Pulmonary artery endothelial cell (primary cell): ENCODE measurements at regions not wholly inside any gene's neighbourhood (a gene's known extent, or its start where the extent isn't known, plus 50 kb on each side); places are given as distances from the start of the nearest gene placed in this dataset.

ENCODE experiments used
- DNase-seq: peaks from one replicate; pipeline ENCODE4 v3.0.0-alpha.2; 2011; ENCODE audit warnings: low read depth, low spot score

DNA sequence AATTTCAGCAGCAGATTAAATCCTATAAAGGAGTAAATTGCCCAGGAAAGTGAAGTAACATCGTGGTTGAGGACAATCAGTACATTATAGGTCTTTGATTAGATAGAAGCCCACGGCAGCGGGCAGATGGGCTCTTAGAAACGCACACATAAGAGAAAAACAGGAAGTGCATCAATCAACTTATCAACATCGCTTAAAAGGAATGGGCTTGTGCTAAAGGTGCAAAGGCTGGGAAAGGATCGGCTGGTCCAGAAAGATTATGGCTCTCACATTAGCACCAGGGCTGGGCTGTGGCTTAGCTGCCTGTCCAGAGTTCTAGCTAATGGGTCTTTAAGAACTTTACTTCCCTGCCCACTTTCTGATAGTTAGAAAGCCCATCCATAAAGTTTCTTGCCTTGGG is 292.0 kb upstream of the TNRC6C start:
- DNase-seq: no peak

DNA sequence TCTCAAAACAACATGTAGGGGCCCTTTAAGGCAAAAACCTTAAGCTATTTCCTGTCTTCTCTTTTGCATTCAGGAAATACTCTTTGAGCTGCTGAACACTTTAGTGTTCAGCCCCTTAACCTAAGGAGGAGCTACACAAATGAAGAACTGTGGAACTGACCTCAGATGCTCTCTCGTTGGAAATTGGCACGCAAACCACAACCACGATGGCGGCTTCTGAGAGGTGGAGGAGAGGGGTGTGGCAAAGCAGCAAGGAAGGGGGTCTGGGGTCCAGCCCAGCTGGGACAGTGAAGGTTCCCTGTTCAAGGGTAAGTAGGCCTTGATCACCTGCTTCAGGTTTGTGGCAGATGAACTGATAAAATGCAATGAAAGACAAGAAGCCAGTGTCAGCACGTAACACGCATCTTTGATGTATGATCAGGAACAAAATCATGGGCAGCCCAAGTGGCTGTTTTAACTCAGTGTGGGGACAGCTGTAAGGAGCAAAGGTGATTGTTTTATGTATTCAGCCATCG is 291.6 kb upstream of the TNRC6C start:
- DNase-seq: no peak

DNA sequence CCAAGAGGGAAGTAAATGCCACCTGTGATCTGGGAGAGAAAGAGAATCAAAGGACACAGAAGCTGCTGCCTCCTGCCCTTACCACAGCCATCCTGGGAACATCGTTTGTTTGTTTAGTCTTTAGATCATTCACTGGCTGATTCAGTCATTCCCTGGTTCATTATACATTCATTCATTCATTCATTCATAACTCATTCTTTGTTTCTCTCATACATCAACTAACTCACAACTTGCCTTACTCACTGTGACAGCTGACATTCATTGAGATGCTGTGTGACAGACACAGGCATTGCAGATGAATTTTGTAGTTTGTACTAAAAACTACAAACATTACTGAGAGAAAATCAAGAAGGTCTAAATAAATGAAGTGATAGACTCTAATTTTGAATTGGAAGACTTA is 291.0 kb upstream of the TNRC6C start:
- DNase-seq: no peak

DNA sequence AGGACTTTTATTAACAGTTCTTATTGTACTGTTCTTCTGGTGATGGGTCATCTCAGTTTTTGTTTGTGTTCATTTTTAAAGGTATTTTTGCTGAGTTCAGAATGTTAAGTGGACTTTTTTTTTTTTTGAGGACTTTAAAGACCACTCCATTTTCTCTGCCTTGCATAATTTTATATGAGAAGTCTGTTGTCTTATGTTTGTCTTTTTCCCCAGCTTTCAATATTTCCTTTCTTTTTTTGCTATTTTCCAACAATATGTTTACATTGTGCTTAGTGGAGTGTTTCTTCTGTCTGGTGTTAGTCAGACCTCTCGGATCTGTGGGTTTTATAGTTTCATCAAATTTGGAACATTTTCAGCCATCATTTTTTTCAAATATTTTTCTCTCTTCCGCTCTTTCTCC is 290.0 kb upstream of the TNRC6C start:
- no peak for DNase-seq

DNA sequence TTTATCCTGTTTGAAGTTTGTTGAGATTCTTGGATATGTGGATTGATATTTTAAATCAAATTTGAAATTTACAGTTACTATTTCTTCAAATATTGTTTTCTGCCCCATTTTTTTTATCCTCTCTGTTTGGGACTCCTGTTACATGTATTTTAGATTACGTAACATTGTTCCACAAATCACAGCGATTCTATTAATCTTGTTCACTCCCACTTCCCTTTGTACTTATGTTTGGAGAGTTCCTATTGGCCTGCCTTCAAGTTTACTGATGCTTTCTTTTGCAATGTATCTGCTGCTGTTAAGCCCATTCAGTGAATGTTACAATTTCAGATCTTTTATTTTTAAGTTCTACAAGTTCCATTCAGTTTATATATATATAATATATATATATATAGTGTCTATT is 288.3 kb upstream of the TNRC6C start:
- no peak for DNase-seq

DNA sequence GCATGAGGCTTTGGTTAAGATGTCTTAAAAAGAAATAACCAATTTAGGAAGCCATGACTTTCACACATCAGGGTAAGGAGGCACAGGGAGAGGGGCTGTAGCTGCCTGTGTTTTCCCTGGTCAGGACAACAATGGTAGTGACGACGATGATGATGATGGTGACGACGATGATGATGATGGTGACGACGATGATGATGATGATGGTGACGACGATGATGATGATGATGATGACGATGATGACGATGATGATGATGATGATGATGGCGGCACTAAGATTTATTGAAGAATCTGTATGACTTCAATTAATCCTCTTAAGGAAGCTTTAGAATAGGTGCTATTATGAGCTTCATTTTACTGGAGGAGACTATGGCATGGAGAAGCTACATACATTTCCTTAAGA is 284.1 kb upstream of the TNRC6C start:
- no peak for DNase-seq

DNA sequence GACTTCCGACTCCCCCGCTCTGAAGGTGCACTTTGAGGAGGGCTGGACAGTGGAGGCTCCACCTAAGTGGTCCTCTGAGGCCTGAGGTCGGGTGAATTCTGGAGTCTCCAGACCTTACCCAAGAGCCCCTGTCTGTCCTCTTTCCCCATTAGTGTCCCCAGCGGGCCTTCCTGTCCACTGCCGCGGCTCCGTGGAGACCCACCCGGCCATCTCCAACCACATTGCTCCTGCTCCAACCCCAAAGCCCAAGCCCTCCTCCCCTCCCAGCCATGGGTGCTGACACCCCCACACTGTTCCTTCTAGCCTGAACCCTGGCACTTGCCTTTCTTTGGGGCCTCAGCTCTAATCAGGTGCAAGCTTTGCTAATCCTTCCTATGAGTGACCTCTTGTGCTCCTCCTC is 283.1 kb upstream of the TNRC6C start:
- no peak for DNase-seq

DNA sequence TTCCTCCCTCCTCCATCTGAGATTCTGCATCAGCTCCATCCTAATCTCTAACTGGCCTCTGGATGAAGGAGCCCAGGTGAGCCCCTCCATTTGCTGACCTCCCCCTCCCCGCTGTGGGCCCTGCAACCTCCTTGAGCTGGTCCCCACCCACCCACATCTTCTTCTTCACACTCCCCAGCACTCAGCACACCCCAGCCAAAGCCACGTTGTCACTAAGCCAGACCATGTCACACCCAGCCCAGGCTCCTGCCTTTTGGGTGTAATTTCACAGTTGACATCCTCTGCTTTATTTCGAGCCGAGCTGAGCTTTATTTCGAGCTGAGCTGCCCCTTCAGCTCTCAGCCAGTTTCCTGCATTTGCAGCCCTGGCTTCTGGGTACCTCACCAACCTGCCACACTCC is 282.7 kb upstream of the TNRC6C start:
- no peak for DNase-seq

DNA sequence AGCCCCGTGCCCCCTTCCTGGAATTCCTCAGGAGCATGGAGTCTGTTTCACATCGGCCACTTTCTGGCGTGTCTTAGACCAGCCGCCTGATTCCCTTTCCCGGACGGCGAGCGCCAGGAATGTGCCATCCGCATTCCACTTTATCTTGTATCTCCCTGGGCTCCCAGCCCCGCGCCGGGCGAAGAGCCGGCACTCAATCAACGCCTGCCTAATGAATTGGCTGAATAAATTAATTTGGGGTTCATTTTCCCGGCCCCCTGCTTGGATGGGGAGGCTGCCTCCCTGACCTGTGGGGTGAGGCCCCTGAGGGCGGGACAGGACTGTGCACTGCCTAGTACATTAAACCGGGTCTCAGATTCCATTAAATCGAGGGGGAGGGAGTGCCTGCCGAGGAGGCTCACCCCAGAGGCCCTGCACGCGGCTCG is 282.3 kb upstream of the TNRC6C start:
- DNase-seq: no peak

DNA sequence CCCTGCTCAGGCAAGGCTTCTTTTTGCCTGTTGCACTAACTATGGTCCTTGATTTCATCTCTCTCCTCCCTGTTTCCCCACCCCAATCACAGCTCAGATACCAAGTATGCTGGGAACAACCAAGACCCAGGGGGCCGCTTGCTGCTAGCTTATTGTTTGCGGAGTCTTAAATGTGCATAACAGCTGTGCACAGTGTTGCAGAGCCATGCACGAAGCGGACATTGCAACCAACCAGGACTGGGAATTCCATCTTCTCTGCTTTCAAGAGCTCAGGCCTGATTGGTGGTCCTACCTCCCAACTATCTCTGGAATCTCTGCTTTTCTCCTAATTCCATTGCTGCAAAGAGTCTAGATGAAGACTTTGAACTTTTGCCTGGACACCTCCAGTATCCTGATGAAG is 281.3 kb upstream of the TNRC6C start:
- no peak for DNase-seq

DNA sequence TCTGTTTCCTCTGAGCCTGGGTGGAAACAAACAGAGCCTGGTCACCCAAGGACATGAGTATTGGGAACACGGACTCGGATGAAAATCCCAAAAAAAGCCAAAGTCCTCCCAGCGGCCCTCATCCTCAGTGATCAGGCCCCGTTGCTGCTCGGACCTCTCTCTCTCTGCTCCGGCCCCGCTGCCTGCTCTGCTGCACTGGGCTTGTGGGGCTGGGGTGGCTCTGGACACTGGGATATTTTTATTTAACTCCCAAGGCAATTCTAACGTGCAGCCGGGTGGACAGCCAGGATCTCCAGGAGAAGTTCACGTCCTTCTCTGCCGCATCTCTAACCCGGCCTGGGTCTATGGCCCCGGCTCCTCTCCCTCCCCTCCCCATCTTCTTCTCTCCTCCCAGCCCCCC is 280.9 kb upstream of the TNRC6C start:
- no peak for DNase-seq

DNA sequence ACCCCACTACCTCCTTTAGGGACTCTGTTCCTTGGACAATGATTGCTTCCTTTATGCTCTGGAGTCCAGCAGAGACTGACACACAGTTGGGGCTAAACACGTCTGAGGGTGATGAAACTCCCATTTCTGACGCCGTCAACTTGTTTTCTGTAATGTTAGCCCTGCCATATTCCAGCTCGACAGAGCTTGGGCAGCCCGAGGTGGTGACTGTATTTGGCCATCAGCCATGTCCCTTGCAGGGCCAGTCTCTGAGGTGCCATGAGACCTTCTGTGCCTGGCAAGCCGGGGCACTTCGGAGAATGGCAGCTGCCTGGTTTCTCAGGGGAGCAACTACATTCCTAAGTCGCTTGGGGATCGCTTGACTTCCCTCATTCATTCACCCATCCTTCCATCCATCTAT is 278.9 kb upstream of the TNRC6C start:
- no peak for DNase-seq

DNA sequence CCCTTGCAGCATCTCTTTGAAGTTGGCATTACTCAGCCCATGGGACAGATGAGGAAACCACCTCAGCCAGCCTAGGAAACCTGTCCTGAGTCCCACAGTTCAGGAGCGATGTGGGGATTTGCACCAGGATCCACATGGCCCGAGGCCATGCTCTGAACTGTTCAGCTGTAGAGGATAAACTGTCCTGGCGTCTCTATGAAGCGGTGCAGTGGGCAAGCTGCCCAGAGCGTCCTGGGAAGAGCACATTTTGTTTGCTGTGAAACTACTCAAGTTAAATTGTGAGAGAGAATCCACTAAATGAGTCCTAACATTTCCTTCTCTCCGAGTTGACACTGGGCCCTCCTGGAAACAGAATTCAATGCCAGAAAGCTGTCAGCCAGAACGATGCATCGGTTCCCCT is 276.6 kb upstream of the TNRC6C start:
- no peak for DNase-seq

DNA sequence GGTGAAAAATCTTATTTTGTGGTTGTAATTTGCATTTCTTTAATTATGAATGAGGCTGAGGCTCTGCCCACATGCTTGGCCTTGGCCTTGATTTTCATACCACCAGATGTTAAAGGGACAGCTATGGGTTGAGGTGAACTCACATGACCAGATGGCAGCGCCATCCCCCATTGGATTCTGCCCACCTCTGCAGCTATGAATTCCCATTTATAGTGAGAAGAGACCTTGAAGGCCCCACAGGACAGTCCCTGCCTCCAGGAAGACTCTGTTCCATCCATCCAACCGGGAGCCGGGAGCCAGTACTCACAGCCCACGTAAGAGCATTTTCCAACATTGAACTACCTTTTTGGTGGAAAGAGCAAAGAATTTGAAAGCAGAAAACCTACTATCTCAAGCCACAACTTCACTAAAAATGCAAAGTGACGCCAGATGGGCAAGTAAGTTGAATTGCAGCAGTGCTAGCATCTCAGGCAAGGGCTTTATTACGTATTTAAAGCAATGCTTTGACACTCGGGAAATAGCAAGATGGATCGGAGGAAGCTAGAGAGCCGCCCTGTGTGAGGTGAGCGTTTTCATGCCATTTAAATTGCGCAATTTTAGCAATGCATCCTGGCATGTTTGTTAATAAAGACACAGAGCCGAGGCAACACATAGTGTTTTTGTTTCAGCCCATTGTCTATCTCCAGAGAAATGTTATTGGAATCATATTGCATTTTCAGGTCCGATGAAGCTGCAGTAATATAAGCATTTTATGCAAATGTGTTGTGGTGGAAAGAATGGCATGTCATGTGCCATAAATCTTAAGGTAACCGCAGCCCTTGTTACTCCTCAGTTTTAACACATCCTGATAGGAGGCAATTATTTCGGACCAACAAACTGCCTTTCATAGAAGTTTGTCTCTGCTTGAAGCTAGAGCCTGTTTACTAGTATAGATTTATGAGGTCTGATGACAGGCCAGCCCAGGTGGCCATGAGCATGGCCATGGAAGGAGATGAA is 273.4 kb upstream of the TNRC6C start:
- DNase-seq: no peak

DNA sequence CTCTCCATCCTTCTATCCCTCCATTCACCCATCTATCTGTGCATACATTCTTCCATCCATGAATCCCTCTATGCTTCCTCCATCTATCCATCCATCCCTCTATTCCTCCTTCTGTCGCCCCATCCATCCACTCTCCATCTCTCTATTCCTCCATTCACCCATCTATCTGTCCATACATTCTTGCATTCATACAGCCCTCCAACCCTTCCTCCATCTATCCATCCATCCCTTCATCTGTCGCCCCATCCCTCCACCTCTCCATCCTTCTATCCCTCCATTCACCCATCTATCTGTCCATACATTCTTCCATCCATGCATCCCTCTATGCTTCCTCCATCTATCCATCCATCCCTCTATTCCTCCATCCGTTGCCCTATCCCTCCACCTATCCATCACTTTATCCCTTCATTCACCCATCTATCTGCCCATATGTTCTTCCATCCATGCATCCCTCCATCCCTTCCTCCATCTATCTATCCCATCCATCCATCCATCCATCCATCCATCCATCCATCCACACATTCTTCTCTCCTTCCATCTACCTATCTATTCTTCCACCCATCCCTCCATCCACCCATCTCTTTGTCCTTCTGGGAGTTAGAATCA is 272.5 kb upstream of the TNRC6C start:
- DNase-seq: no peak

DNA sequence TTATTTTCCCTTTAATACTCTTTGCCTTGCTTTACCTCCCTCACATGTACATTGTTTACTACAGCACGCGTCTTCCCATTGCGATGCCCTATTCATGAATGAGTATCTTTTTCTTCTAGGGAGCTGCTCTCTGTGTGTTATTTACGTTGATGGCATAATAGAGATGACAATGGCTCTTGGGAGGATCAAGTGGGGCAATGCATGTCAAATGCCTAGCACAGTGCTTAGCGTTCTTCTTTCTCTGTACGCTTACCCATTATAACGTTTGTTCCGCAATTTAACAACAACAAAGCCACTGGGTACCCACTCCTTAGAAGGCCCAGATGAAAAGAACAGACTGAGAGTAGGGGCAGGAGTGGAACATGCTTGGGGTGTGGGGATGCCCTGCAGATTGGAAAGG is 271.6 kb upstream of the TNRC6C start:
- DNase-seq: no peak

DNA sequence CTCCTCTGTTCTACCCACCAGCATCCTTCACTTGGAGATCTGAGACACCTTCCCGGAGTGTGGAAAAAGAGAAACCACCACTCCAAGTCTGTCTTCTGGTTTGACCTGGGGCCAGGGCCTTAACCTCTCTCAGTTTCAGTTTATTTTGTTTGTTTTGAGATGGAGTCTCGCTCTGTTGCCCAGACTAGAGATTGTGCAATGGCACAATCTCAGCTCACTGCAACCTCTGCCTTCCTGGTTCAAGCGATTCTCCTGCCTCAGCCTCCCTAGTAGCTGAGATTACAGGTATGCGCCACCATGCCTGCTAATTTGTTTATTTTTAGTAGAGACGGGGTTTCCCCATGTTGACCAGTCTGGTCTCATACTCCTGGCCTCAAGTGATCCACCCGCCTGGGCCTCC is 271.1 kb upstream of the TNRC6C start:
- no peak for DNase-seq

DNA sequence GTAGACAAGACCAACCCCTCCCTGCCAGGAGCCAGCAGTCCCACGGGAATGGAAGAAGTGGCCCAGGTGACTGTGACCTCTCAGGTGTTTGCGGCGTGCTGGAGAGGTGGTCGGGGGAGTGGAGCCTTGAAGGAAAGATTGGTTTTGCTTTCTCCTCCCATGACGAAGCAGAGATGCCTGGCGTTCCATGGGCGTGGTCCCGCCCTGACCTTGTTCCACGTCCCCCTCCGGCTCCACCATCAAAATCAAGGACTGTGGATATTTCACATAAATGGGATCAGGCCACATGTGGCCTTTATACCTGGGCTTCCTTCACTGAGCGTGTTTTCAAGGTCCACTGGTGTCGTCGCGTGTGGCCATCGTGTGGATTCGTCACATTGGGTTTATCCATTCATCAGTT is 270.6 kb upstream of the TNRC6C start:
- no peak for DNase-seq

DNA sequence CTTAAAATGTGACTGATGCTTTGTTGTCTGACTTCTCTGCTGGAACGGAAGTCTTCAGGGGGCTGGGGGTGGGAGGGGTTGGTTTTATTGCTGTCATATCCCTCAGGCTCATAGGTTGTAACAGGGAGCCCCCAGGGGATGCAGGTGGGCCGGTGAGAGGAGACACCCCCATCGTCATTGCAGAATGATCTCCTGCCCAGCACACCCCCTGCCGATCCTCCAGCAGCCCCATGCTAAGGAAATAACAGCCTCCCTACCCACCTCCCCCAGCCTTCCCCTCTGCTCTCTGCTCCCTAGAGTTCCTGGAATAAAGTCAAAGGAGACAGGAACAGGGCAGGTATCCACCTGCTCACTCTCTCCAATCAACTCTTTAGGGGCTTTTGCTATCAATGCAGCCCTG is 270.1 kb upstream of the TNRC6C start:
- DNase-seq: no peak

DNA sequence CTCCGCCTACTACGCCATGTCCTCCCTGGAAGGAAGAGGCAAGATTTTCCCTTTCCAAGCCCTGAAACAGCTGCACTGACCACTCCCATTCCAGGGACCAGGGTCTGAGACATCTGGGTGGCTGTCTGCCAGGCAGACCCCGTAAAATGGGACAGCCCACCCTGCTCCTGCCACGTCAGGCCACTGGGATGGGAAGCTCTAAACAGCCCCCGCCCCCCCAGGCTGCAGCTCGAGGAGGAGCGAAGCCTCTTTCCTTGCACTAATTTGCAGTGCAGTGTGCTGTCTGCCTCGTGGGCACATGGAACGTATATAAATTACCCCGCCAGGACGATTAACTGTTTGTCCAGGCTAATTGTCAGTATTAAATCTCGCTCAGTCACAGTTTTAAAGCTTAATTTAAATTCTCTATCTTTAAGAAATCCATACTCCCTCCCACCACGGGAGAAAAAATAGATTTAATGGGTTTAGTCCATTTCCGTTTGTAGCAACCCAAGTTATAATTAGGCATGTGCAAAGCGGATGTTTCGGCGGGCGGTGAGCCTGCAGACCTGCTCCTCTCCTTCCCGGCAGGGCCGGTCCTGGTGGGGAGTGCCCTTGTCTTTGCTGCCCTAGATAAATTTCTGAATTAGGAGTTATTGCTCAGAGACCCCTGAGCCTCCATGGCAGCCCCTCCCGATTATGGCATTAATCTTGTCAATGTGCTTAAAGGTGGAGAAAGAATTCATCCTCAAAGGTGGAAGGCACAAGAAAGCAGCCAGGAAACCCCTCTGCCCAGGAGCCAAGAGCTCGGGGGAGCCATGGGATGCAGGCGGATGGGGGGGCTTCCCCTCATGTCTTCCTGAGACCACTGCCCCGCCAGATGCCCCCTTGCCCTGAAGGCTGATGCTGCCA is 268.0 kb upstream of the TNRC6C start:
- DNase-seq: no peak

DNA sequence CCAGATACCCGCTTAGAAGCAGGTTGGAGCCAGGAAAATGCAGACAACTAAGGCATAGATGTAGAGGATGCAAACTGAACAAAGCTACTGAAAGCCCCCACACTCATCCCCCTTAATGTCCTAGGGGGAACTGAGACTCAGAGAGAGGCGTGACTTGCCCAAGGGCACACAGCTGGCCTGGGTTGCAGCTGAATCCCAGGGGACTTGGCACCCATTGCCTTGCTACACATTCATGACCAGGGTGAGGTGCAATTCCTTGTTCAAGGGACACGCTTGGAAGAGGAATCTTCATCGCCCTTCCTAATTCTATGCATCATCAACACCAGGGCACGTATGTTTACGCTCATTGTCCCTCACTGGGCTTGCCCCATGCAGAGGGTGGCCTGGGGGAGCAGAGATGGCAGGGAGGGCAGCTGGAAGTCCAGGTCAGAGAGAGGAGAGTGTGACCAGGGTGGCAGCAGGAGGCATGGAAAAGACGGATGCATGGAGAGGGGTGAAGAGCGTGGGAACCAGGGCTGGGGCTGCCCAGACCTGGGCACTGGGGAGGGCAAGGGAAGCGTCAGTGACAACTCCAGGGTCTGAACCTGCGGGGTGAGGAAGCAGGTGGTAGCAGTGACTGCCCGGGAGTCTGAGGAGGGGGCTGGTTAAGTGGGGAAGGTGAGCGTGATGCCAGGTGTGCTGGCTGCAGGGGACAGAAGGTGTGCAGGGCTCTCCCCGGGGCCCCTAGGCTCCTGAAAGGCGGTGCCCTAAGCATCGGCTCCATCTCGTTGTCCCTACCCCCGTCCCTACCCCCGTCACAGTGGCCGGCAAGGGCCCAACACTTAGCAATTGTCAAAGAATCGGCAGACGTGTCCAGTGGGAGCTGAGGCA is 267.1 kb upstream of the TNRC6C start:
- no peak for DNase-seq
